NCI-H146 treated with DMSO at 0.1 percent for 48 hours (cell line): ENCODE measurements at regions not wholly inside any gene's neighbourhood (a gene's known extent, or its start where the extent isn't known, plus 50 kb on each side); places are given as distances from the start of the nearest gene placed in this dataset.
"Not testable (repeated sequence)": the region's sequence is repeated elsewhere in the genome, so short reads cannot be mapped to it uniquely, and the experiment has no call there.

Experiments
- DNase-seq: peaks from one replicate; lab custom pipeline; 2025; ENCODE audit not compliant: unreplicated experiment; lab: John Stamatoyannopoulos, UW

- DNase-seq = no peak
Measured at GRCh38 chrX:131595120-131595519, 51.2 kb downstream of the OR13H1 start.

- no peak for DNase-seq
Measured at GRCh38 chrX:131607792-131608369, 64.0 kb downstream of the OR13H1 start.

- DNase-seq = no peak
Measured at GRCh38 chrX:131609480-131609879, 65.6 kb downstream of the OR13H1 start.

GRCh38 chrX:131613260-131613659 is 69.4 kb downstream of the OR13H1 start:
- DNase-seq = no peak

GRCh38 chrX:131614241-131614640 is 70.4 kb downstream of the OR13H1 start:
- no peak for DNase-seq

DNA sequence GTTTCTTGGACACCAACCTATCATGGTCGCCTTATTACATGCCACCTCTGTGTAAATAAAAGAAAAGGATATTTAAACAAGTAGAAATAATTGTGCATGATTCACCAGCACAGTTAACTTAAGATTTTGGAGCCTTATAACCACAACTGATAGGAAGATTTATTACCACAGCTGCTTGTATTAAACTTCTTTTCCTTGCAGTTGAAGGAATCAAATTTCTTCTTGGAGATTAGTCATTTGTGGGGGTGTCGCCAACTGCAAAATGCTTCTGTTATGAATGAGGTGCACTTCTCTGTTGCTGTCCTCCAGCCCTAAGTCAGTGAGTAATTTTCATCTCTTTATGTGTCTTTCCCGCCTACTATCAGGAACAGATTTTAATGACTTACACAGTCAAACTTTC is 73.3 kb downstream of the OR13H1 start:
- DNase-seq = no peak

DNA sequence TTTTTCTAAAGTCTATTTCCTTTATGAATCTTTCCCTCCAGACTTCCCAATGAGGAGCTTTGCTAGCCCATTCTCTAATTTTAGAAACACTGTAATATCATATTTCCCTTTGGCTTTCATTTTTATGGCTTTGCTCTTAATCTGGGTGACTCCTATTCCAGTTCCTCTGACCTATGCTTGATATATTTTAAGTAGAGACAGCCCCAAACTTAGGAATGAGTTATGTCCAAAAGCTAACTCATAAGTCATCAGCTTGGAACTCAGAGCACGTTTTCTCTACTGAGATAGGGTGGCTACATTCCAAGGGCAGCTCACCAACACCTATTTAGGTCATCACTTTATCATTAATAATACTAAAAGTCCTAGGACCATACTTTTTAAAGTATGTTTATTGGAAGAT is 77.8 kb downstream of the OR13H1 start:
- DNase-seq = no peak

GRCh38 chrX:131626681-131627296 is 82.9 kb downstream of the OR13H1 start:
- DNase-seq = peak; percentile 0

- DNase-seq = no peak
Measured at GRCh38 chrX:131630534-131630933, 86.7 kb downstream of the OR13H1 start.

DNA sequence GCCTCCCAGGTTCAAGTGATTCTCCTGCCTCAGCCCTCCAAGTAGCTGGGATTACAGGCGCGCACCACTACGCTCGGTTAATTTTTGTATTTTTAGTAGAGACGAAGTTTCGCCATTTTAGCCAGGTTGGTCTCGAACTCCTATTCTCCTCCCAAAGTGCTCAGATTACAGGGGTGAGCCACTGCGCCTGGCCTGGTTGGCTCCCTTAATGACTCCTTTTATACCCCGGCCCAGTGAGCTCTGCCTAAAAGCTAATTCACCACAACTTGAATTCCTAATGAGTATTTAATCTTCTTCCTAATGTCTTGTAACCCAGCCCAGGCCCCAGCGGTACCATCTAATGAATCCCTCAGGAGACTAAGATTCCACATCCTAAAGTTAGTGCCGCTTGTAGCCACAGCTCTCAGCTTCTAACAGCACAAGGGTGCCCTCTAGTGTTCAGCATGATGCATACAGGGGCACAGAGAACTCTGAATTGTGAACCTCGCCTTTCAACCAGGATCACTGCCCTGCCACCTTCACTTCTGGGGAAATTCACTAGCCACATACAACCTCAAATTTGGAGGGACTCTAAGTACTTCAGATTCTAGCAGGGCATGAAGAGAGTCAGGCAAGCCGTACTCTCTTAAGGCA is 89.5 kb downstream of the OR13H1 start:
- peak; percentile 4 for DNase-seq

DNA sequence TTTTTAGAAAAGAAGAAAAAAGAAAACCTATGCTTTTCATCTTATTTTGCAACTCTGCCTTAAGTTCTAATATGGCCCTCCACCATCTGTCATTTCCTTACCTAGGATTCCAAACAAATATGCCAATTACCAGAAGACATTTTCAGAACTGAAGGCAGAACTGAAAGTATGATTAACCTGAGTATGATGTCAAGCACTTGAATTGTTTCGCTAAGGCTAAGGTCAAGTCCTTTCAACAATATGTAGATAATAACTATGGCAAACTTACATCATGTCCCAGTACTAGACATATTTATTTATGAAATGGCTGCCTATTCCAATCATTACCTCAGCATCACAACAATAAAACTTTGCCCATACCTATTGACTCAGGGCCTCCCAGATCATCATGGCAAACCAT is 91.0 kb downstream of the OR13H1 start:
- DNase-seq = no peak

DNA sequence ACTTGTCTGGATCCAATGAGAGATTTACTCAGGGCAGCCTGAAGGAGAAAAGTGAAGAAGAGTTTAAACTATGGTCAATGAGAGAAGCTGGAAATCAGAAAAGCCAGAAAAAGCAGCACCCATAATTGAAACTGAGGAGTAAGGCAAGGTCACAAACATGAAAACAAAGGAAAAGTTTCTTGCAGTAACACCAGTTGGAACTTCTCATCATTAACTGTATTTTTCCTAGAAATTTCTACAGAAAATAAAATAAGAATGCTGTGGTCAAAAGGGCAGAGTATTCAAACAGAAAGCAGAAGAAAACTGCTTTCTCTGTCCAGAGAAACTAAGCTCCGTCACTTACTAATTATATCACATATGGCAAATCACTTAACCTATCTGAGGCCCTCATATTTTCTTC is 102.2 kb downstream of the OR13H1 start:
- DNase-seq = no peak

GRCh38 chrX:131649741-131650140 is 105.9 kb downstream of the OR13H1 start:
- no peak for DNase-seq

GRCh38 chrX:131650637-131651410 is 107.0 kb downstream of the OR13H1 start:
- DNase-seq = no peak

GRCh38 chrX:131663726-131664125 is 119.9 kb downstream of the OR13H1 start:
- DNase-seq = peak; percentile 3

DNA sequence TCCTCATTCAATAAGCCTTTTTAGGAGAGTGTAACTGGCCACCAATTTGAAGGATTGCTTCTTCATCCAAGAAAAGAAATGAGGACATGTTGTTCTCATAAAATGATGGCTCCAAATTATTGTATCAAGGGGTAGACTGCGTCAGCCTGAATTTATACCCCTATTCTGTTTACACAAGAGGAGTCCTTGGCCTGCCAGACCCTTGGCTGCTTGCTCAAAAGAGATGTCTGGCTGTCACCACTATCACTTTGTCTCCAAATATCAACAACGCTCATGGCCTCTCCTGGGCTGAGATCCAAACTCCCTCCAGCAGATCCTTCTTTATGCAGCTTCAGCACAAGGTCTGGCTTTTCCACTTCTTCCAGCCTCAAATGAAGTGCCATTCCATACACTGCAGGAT is 127.9 kb downstream of the OR13H1 start:
- no peak for DNase-seq

DNA sequence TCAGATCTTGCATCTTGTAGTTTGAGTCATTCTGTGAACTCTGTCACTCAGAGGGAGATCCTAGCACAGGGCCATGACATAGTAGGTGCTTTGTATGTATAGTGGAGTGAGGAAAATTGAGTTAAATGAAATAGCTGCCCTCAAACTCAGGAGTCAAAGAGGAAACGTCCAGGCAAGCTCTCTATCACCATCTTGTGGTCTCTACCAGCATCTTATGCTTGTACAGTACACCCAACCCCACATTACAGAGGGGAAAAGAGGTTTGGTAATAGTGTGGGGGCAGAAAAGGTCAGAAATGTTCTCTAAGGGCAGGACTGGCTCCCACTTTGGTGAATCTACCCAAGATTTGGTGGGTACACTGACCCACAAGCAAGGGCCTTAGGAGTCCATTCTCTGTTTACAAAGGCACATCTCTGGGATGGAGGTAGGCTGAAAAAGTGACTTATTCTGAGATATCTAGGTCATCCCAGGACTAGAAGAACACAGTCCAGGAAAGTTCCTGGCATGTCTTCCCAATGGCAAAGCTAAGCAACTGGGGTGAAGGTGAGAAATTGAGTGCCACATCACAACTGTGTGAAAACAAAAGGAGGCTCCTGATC is 131.8 kb downstream of the OR13H1 start:
- no peak for DNase-seq

DNA sequence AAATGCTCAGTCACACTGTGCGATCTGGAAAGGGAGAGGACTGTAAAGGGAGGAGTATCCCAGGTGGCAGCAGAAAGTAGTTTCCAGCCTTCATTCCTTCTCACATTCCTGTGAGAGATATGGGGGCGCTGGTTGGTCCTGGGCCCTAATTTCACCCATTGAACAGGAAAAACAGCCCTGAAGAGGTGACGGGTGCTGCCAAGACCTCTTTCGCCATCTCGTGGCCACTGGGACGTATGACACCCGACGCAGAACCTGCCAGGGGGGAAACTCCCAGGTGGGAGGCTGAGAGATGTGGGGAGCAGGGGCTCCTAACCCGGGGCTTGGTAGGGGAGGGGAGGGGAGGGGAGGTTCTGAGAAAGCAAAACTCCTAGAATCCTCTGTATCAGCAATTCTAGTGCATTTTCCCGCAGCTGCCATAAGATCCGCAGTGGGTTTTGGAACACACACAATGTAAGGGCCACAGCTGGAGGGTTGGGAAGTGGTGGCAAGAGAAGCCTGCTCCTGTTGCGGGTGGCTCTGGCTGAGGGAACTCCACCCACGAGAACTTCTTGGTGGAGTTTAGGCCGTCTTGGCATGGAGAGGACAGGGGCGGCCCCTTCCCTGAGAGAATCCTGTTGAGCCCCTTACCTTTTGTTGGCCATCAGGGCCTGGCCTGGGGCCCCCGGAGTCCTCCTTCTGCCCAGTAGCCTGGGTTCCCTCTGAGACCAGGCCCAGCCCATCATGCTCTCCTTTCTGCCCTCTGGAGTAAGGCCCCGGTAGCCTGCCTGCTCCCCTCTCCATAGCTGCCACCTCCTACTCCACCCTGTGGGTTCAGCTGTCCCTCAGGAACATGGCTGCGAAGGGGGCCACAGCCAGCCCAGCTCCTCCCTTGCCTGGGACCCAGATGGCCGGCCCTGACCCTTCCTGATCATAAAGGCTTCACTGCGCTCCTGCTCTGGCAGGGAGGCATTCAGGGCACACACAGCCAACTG is 134.1 kb downstream of the OR13H1 start:
- DNase-seq = no peak

- DNase-seq = not testable (repeated sequence)
Measured at GRCh38 chrX:131682735-131683134, 138.9 kb downstream of the OR13H1 start.

GRCh38 chrX:131693359-131693758 is 149.5 kb downstream of the OR13H1 start:
- DNase-seq = no peak
